ENCODE measurements at regions not wholly inside any gene's neighbourhood (a gene's known extent, or its start where the extent isn't known, plus 50 kb on each side); places are given as distances from the start of the nearest gene placed in this dataset.

DNA sequence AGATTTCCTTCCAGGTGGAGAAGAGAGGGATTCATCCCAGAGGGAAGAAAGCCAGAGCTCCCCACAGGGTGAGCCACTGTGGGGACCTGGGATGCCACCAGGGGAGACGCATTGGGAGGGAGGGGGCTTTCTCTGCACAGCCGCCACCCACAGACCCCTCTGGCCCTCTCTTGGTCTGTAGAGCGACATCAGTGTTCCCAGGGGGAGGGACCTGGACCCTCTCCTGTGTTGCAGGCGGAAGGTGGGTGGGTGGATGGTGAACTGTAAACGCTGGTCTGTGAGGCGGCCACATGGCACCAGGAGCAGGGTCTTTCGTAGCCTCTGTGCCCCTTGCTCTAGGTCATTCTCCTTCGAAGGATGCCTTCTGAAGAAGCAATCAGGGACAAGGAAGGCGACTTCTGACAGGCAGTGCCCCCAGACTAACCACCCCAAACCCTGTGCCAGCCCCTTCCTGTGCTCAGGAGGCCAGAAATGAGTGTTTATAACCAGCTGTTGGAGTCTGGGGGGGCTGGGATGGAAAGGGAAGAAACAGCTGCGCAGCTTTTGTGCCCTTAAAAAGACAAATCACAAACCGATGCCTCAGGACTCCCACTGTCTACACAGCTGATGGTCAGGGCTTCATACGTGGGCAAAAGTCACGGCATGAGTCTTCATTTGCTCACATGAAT, 121.4 kb upstream of the ZBTB40 start:
- TF ChIP-seq, protein P1, sequence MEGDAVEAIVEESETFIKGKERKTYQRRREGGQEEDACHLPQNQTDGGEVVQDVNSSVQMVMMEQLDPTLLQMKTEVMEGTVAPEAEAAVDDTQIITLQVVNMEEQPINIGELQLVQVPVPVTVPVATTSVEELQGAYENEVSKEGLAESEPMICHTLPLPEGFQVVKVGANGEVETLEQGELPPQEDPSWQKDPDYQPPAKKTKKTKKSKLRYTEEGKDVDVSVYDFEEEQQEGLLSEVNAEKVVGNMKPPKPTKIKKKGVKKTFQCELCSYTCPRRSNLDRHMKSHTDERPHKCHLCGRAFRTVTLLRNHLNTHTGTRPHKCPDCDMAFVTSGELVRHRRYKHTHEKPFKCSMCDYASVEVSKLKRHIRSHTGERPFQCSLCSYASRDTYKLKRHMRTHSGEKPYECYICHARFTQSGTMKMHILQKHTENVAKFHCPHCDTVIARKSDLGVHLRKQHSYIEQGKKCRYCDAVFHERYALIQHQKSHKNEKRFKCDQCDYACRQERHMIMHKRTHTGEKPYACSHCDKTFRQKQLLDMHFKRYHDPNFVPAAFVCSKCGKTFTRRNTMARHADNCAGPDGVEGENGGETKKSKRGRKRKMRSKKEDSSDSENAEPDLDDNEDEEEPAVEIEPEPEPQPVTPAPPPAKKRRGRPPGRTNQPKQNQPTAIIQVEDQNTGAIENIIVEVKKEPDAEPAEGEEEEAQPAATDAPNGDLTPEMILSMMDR (IDR thresholded peaks at IDR 0.05; ENCODE audit: insufficient read depth, low read depth, low read length): no peak
- no peak for TF ChIP-seq EZH2 (IDR thresholded peaks at IDR 0.05; ENCODE audit: insufficient read depth, low read length)
- DNase-seq (ENCODE audit: low read depth): no peak
- H3K27me3 ChIP-seq (ENCODE audit: insufficient read depth, low read length): peaks cover 6% of the 10 kb centered on the region

DNA sequence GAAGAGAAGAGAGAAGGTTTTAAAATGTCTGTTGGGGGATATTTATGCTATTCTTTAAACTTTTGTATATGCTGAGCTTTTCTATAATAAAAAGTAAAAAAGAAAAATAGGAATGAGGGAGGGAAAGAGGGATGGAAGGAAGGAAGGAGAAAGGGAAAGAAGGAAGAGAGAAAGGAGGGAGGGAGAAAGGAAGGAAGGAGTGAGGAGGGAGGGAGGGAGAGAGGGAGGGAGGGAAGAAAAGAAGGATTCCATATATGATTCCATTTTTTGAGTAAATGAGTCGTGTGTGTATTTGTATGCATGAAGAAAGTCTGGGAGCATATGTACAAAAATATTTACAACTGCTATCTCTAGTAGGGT, 120.9 kb upstream of the ZBTB40 start:
- Mint-ChIP-seq H3K9me3 (ENCODE audit: unreplicated experiment) (peaks cover 5% of the 10 kb centered on the region), H3K27me3 (ENCODE audit: low read depth, unreplicated experiment) (peaks cover 20% of the 10 kb centered on the region), H3K4me1 (ENCODE audit: low read depth, unreplicated experiment) (peaks cover 20% of the 10 kb centered on the region), H3K27ac (ENCODE audit: unreplicated experiment) (no peak overlapping the region), H3K4me3 (ENCODE audit: unreplicated experiment) (no peak overlapping the region), H3K36me3 (ENCODE audit: low read depth, unreplicated experiment) (no peaks in the 10 kb centered on the region)
- DNase-seq (ENCODE audit: low read depth) (no peak), FAIRE-seq (no peak)
- Histone ChIP-seq H3K79me2 (ENCODE audit: insufficient read depth, low read length) (no peaks in the 10 kb centered on the region), H3K4me3 (ENCODE audit: insufficient read depth, low read depth, low read length) (no peak overlapping the region), H4K20me1 (ENCODE audit: insufficient read depth, low read length) (no peaks in the 10 kb centered on the region), H3K27me3 (ENCODE audit: insufficient read depth, low read length) (peaks cover 6% of the 10 kb centered on the region), H2AFZ (ENCODE audit: low read depth, low read length) (no peak overlapping the region), H3K4me2 (ENCODE audit: low read length) (no peak overlapping the region), H3K36me3 (ENCODE audit: insufficient read depth, low read length) (no peaks in the 10 kb centered on the region), H3K4me1 (ENCODE audit: insufficient read depth, low read length) (no peaks in the 10 kb centered on the region), H3K9ac (ENCODE audit: low read length) (no peak overlapping the region), H3K9me3 (ENCODE audit: insufficient read depth, low read depth, low read length) (no peaks in the 10 kb centered on the region), H3K27ac (ENCODE audit: low read depth, low read length) (no peak overlapping the region)
- TF ChIP-seq, protein P1 (IDR thresholded peaks at IDR 0.05; ENCODE audit: insufficient read depth, low read depth, low read length): no peak
- TF ChIP-seq EZH2 (IDR thresholded peaks at IDR 0.05; ENCODE audit: insufficient read depth, low read length): no peak

More for the DNA sequence above, 121.4 kb upstream of the ZBTB40 start:
- Mint-ChIP-seq H3K36me3 (ENCODE audit: low read depth, unreplicated experiment) (no peaks in the 10 kb centered on the region), H3K4me1 (ENCODE audit: low read depth, unreplicated experiment) (peaks cover 20% of the 10 kb centered on the region), H3K4me3 (ENCODE audit: unreplicated experiment) (no peak overlapping the region), H3K27ac (ENCODE audit: unreplicated experiment) (no peak overlapping the region), H3K27me3 (ENCODE audit: low read depth, unreplicated experiment) (peaks cover 19% of the 10 kb centered on the region), H3K9me3 (ENCODE audit: unreplicated experiment) (peaks cover 5% of the 10 kb centered on the region)
- Histone ChIP-seq H2AFZ (ENCODE audit: low read depth, low read length) (no peak overlapping the region), H3K27ac (ENCODE audit: low read depth, low read length) (no peak overlapping the region), H4K20me1 (ENCODE audit: insufficient read depth, low read length) (no peaks in the 10 kb centered on the region), H3K36me3 (ENCODE audit: insufficient read depth, low read length) (no peaks in the 10 kb centered on the region), H3K9ac (ENCODE audit: low read length) (no peak overlapping the region), H3K9me3 (ENCODE audit: insufficient read depth, low read depth, low read length) (no peaks in the 10 kb centered on the region), H3K4me3 (ENCODE audit: insufficient read depth, low read depth, low read length) (no peak overlapping the region), H3K79me2 (ENCODE audit: insufficient read depth, low read length) (no peaks in the 10 kb centered on the region), H3K4me1 (ENCODE audit: insufficient read depth, low read length) (no peaks in the 10 kb centered on the region), H3K4me2 (ENCODE audit: low read length) (no peak overlapping the region)
- FAIRE-seq: no peak

DNA sequence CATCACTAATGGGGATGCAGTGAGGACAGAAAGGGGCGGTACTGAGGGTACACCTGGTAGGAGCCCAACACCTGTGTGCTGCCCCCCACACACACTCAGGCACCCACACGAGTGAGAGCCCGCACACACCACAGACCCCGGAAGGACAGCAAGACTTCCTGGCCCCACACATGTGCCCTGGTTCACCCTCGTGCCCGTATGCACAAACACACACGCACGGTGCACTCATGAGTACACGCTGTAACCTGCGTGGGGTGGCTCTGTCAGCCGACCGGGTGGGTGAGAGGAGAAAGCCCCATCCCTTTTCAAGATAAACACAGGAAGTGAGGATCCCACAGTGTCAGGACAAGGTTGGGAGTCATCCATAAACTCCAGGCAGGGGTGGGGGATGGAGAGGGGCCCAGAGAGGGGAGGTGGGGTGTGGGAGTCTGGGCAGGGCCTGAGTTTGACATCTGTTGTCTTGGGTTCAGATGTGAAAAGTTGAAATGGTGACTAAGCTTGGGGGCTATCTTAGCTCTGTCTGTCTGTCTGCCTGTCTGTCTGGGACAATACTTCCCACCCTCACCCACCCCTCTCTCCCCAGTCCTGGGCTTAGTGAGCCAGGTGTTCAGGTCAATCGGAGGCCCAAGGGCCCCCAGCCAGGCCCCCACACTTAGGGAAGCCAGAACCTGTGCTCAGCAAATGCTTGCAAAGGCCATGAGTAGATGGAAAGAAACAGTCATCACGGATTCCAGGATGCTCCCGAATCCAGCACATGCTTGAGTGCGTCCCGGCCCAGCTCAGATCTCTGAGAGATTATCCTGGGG, 119.8 kb upstream of the ZBTB40 start:
- H3K9me3 ChIP-seq (ENCODE audit: insufficient read depth, low read depth, low read length): no peaks in the 10 kb centered on the region
- no peak for FAIRE-seq

More for the DNA sequence above, 119.8 kb upstream of the ZBTB40 start:
- Histone ChIP-seq H3K27me3 (ENCODE audit: insufficient read depth, low read length) (peaks cover 6% of the 10 kb centered on the region), H4K20me1 (ENCODE audit: insufficient read depth, low read length) (no peaks in the 10 kb centered on the region), H3K4me1 (ENCODE audit: insufficient read depth, low read length) (no peaks in the 10 kb centered on the region), H3K4me2 (ENCODE audit: low read length) (no peak overlapping the region), H3K4me3 (ENCODE audit: insufficient read depth, low read depth, low read length) (no peak overlapping the region), H2AFZ (ENCODE audit: low read depth, low read length) (no peak overlapping the region), H3K36me3 (ENCODE audit: insufficient read depth, low read length) (no peaks in the 10 kb centered on the region), H3K27ac (ENCODE audit: low read depth, low read length) (no peak overlapping the region), H3K79me2 (ENCODE audit: insufficient read depth, low read length) (no peaks in the 10 kb centered on the region), H3K9ac (ENCODE audit: low read length) (no peak overlapping the region)
- TF ChIP-seq, protein P1 (IDR thresholded peaks at IDR 0.05; ENCODE audit: insufficient read depth, low read depth, low read length): no peak
- TF ChIP-seq EZH2 (IDR thresholded peaks at IDR 0.05; ENCODE audit: insufficient read depth, low read length): no peak
- Mint-ChIP-seq H3K4me3 (ENCODE audit: unreplicated experiment) (no peak overlapping the region), H3K27ac (ENCODE audit: unreplicated experiment) (peak overlapping the region; percentile 87), H3K36me3 (ENCODE audit: low read depth, unreplicated experiment) (no peaks in the 10 kb centered on the region), H3K4me1 (ENCODE audit: low read depth, unreplicated experiment) (peaks cover 20% of the 10 kb centered on the region), H3K27me3 (ENCODE audit: low read depth, unreplicated experiment) (peaks cover 10% of the 10 kb centered on the region), H3K9me3 (ENCODE audit: unreplicated experiment) (peaks cover 5% of the 10 kb centered on the region)
- DNase-seq (ENCODE audit: low read depth): no peak
